Upper lobe of right lung (tissue), 1 donor: ENCODE measurements at regions not wholly inside any gene's neighbourhood (a gene's known extent, or its start where the extent isn't known, plus 50 kb on each side); places are given as distances from the start of the nearest gene placed in this dataset.
"Not testable (repeated sequence)": the region's sequence is repeated elsewhere in the genome, so short reads cannot be mapped to it uniquely, and the experiment has no call there.

Experiments
- ATAC-seq: fragments of 200-7000 bp; cut with Tn5 transposase; one replicate; pipeline ENCODE4 v1.9.1; 2020; ENCODE audit warnings: mild to moderate bottlenecking, moderate library complexity
- DNase-seq: peaks from one replicate; pipeline ENCODE4 v3.0.0-alpha.2; 2020
- H3K27ac ChIP-seq: fragments of 200-600 bp; one replicate; pipeline ENCODE4 v1.8.0; 2022
- H3K27me3 ChIP-seq: fragments of 200-600 bp; one replicate; pipeline ENCODE4 v1.8.0; 2022; ENCODE audit warnings: mild to moderate bottlenecking
- H3K36me3 ChIP-seq: fragments of 200-600 bp; one replicate; pipeline ENCODE4 v1.8.0; 2022
- H3K4me1 ChIP-seq: fragments of 200-600 bp; one replicate; pipeline ENCODE4 v1.8.0; 2022
- H3K4me3 ChIP-seq: fragments of 200-600 bp; one replicate; pipeline ENCODE4 v1.8.0; 2022; ENCODE audit warnings: mild to moderate bottlenecking
- H3K9me3 ChIP-seq: fragments of 200-600 bp; one replicate; pipeline ENCODE4 v1.8.0; 2022
- intact Hi-C: fragments of 100-400 bp; cut with DNase I; formaldehyde crosslinking; loops from one replicate; pipeline ENCODE4 v1.11.0; 2022
- TF ChIP-seq, protein P1 (sequence below): fragments of 200-600 bp; IDR thresholded peaks from one replicate; pipeline ENCODE4 v1.8.0; 2022; ENCODE audit warnings: antibody characterized with exemption
- donor health status: DM: no; HTN: yes; CAD: no; lungs with severe emphysema.

- Histone ChIP-seq H3K27ac (no peak overlapping the region), H3K4me3 (no peak overlapping the region), H3K36me3 (no peaks in the 10 kb centered on the region), H3K4me1 (peaks cover 17% of the 10 kb centered on the region), H3K27me3 (no peaks in the 10 kb centered on the region), H3K9me3 (no peaks in the 10 kb centered on the region)
- TF ChIP-seq, protein P1, sequence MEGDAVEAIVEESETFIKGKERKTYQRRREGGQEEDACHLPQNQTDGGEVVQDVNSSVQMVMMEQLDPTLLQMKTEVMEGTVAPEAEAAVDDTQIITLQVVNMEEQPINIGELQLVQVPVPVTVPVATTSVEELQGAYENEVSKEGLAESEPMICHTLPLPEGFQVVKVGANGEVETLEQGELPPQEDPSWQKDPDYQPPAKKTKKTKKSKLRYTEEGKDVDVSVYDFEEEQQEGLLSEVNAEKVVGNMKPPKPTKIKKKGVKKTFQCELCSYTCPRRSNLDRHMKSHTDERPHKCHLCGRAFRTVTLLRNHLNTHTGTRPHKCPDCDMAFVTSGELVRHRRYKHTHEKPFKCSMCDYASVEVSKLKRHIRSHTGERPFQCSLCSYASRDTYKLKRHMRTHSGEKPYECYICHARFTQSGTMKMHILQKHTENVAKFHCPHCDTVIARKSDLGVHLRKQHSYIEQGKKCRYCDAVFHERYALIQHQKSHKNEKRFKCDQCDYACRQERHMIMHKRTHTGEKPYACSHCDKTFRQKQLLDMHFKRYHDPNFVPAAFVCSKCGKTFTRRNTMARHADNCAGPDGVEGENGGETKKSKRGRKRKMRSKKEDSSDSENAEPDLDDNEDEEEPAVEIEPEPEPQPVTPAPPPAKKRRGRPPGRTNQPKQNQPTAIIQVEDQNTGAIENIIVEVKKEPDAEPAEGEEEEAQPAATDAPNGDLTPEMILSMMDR: no peak
- intact Hi-C loops: no loop called here
- DNase-seq (no peak), ATAC-seq (no peak)
These were observed 101.3 kb upstream of the S1PR1 start for GRCh38 chr1:101135526-101135925.

- Histone ChIP-seq H3K27ac (no peak overlapping the region), H3K4me1 (peaks cover 1% of the 10 kb centered on the region), H3K9me3 (no peaks in the 10 kb centered on the region), H3K27me3 (no peaks in the 10 kb centered on the region), H3K4me3 (no peak overlapping the region), H3K36me3 (no peaks in the 10 kb centered on the region)
- TF ChIP-seq, protein P1: no peak
- ATAC-seq (no peak), DNase-seq (no peak)
- intact Hi-C loops: no loop called here
These were observed 105.5 kb upstream of the S1PR1 start for GRCh38 chr1:101131239-101131843.

- H3K9me3 ChIP-seq: no peaks in the 10 kb centered on the region
- ATAC-seq (no peak), DNase-seq (no peak)
- H3K4me1 ChIP-seq: no peaks in the 10 kb centered on the region
- H3K36me3 ChIP-seq: no peaks in the 10 kb centered on the region
- TF ChIP-seq, protein P1: no peak
- no peaks in the 10 kb centered on the region for H3K27me3 ChIP-seq
- no peak overlapping the region for H3K4me3 ChIP-seq
- intact Hi-C loops: no loop called here
- H3K27ac ChIP-seq: no peak overlapping the region
These were observed 105.1 kb upstream of the DPH5 start for GRCh38 chr1:101130673-101131072.

GRCh38 chr1:101128846-101129245 is 103.3 kb upstream of the DPH5 start:
- DNase-seq (no peak), ATAC-seq (no peak)
- no peaks in the 10 kb centered on the region for H3K9me3 ChIP-seq
- H3K4me1 ChIP-seq: no peaks in the 10 kb centered on the region
- no peaks in the 10 kb centered on the region for H3K36me3 ChIP-seq
- TF ChIP-seq, protein P1: no peak
- no peak overlapping the region for H3K4me3 ChIP-seq
- H3K27me3 ChIP-seq: no peaks in the 10 kb centered on the region
- intact Hi-C loops: no loop called here
- H3K27ac ChIP-seq: no peak overlapping the region

- intact Hi-C loops: no loop called here
- ATAC-seq: peak; percentile 23
- Histone ChIP-seq H3K9me3 (no peaks in the 10 kb centered on the region), H3K4me1 (no peaks in the 10 kb centered on the region), H3K4me3 (no peak overlapping the region), H3K27me3 (no peaks in the 10 kb centered on the region), H3K27ac (no peak overlapping the region), H3K36me3 (no peaks in the 10 kb centered on the region)
- TF ChIP-seq, protein P1: no peak
- no peak for DNase-seq
These were observed 102.7 kb upstream of the DPH5 start for GRCh38 chr1:101128211-101128727.

- intact Hi-C loops: no loop called here
- Histone ChIP-seq H3K4me3 (no peak overlapping the region), H3K36me3 (no peaks in the 10 kb centered on the region), H3K27me3 (no peaks in the 10 kb centered on the region), H3K9me3 (no peaks in the 10 kb centered on the region), H3K4me1 (no peaks in the 10 kb centered on the region), H3K27ac (no peak overlapping the region)
- no peak for ATAC-seq
- no peak for DNase-seq
- TF ChIP-seq, protein P1: no peak
These were observed 98.8 kb upstream of the DPH5 start for GRCh38 chr1:101124405-101124804.

DNA sequence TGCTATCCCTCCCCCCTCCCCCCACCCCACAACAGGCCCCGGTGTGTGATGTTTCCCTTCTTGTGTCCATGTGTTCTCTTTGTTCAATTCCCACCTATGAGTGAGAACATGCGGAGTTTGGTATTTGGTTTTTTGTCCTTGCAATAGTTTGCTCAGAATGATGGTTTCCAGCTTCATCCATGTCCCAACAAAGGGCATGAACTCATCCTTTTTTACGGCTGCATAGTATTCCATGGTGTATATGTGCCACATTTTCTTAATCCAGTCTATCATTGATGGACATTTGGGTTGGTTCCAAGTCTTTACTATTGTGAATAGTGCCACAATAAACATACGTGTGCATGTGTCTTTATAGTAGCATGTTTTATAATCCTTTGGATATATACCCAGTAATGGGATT is 98.3 kb upstream of the DPH5 start:
- H3K4me1 ChIP-seq, intact Hi-C loops, H3K27ac ChIP-seq, H3K27me3 ChIP-seq, H3K4me3 ChIP-seq, H3K9me3 ChIP-seq, DNase-seq, ATAC-seq, H3K36me3 ChIP-seq: not testable (repeated sequence)
